ENCODE measurements at regions not wholly inside any gene's neighbourhood (a gene's known extent, or its start where the extent isn't known, plus 50 kb on each side); places are given as distances from the start of the nearest gene placed in this dataset.

GRCh38 chr11:127640561-127641451, 640.2 kb upstream of the KIRREL3 start:
- no peak for DNase-seq (ENCODE audit: low read depth)

GRCh38 chr11:127639916-127640315, 639.3 kb upstream of the KIRREL3 start:
- DNase-seq (ENCODE audit: low read depth): no peak

GRCh38 chr11:127632976-127633680, 632.6 kb upstream of the KIRREL3 start:
- DNase-seq (ENCODE audit: low read depth): no peak

- DNase-seq (ENCODE audit: low read depth): no peak
Observed at GRCh38 chr11:127632546-127632945, 632.0 kb upstream of the KIRREL3 start.

GRCh38 chr11:127631974-127632373, 631.4 kb upstream of the KIRREL3 start:
- no peak for DNase-seq (ENCODE audit: low read depth)

- no peak for DNase-seq (ENCODE audit: low read depth)
Observed at GRCh38 chr11:127629200-127629599, 628.6 kb upstream of the KIRREL3 start.

- DNase-seq (ENCODE audit: low read depth): no peak
Observed at GRCh38 chr11:127628458-127628785, 627.9 kb upstream of the KIRREL3 start.

GRCh38 chr11:127627629-127628457, 627.3 kb upstream of the KIRREL3 start:
- DNase-seq (ENCODE audit: low read depth): no peak

- no peak for DNase-seq (ENCODE audit: low read depth)
Observed at GRCh38 chr11:127627204-127627603, 626.6 kb upstream of the KIRREL3 start.

- no peak for DNase-seq (ENCODE audit: low read depth)
Observed at GRCh38 chr11:127625402-127625801, 624.8 kb upstream of the KIRREL3 start.

GRCh38 chr11:127624306-127624856, 623.8 kb upstream of the KIRREL3 start:
- no peak for DNase-seq (ENCODE audit: low read depth)

GRCh38 chr11:127622686-127623085, 622.1 kb upstream of the KIRREL3 start:
- no peak for DNase-seq (ENCODE audit: low read depth)

- no peak for DNase-seq (ENCODE audit: low read depth)
Observed at GRCh38 chr11:127620671-127621070, 620.1 kb upstream of the KIRREL3 start.

- DNase-seq (ENCODE audit: low read depth): no peak
Observed at GRCh38 chr11:127619946-127620345, 619.4 kb upstream of the KIRREL3 start.

GRCh38 chr11:127618721-127619120, 618.2 kb upstream of the KIRREL3 start:
- DNase-seq (ENCODE audit: low read depth): no peak

- DNase-seq (ENCODE audit: low read depth): no peak
Observed at GRCh38 chr11:127616158-127616557, 615.6 kb upstream of the KIRREL3 start.

- no peak for DNase-seq (ENCODE audit: low read depth)
Observed at GRCh38 chr11:127612607-127613006, 612.0 kb upstream of the KIRREL3 start.

GRCh38 chr11:127609025-127609773, 608.6 kb upstream of the KIRREL3 start:
- DNase-seq (ENCODE audit: low read depth): no peak

- DNase-seq (ENCODE audit: low read depth): no peak
Observed at GRCh38 chr11:127607487-127608085, 607.0 kb upstream of the KIRREL3 start.

GRCh38 chr11:127601578-127601977, 601.0 kb upstream of the KIRREL3 start:
- DNase-seq (ENCODE audit: low read depth): no peak

GRCh38 chr11:127600674-127601073, 600.1 kb upstream of the KIRREL3 start:
- DNase-seq (ENCODE audit: low read depth): no peak

All from activated T-cell treated with anti-CD3 and anti-CD28 coated beads for 1 hour (primary cell).